Breast epithelium (tissue), 3 donors: ENCODE measurements at regions not wholly inside any gene's neighbourhood (a gene's known extent, or its start where the extent isn't known, plus 50 kb on each side); places are given as distances from the start of the nearest gene placed in this dataset.

Experiments used
- POLR2A ChIP-seq: fragments of 450-650 bp; IDR thresholded peaks from one replicate; pipeline ENCODE4 v1.6.1; 2016; ENCODE audit warnings: antibody characterized with exemption, mild to moderate bottlenecking, moderate library complexity
- TF ChIP-seq, protein P1 (sequence below), 3 donors: fragments of 450-650 bp; IDR thresholded peaks; one replicate each; pipeline ENCODE4 v1.5.1; 2016 to 2017; ENCODE audit warnings: antibody characterized with exemption in 3 of 3, mild to moderate bottlenecking in 3 of 3, moderate library complexity in 3 of 3

DNA sequence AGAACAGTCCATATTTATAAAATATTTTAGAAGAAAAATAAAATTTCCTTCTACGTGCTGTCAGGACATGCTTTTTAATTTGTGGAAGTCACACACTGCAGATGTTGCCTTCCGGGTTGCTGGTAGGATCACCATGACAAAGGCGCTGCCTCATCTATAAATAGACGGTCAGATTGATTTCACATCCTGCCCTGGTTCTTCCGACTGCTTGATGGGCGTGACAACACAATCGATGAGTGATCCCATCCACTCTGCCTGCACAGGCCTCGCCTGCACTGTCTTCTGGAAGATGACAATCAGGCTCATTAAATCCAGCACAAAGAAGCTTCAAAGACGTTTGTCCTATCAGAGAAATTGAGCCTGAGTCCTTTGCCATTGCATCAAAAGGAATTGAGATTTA lies 318.9 kb upstream of the TRIB2 start:
- TF ChIP-seq, protein P1, sequence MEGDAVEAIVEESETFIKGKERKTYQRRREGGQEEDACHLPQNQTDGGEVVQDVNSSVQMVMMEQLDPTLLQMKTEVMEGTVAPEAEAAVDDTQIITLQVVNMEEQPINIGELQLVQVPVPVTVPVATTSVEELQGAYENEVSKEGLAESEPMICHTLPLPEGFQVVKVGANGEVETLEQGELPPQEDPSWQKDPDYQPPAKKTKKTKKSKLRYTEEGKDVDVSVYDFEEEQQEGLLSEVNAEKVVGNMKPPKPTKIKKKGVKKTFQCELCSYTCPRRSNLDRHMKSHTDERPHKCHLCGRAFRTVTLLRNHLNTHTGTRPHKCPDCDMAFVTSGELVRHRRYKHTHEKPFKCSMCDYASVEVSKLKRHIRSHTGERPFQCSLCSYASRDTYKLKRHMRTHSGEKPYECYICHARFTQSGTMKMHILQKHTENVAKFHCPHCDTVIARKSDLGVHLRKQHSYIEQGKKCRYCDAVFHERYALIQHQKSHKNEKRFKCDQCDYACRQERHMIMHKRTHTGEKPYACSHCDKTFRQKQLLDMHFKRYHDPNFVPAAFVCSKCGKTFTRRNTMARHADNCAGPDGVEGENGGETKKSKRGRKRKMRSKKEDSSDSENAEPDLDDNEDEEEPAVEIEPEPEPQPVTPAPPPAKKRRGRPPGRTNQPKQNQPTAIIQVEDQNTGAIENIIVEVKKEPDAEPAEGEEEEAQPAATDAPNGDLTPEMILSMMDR (IDR thresholded peaks at IDR 0.05), result no peak
- TF ChIP-seq POLR2A, result no peak
